Ascending aorta (tissue), 2 donors: ENCODE measurements at regions not wholly inside any gene's neighbourhood (a gene's known extent, or its start where the extent isn't known, plus 50 kb on each side); places are given as distances from the start of the nearest gene placed in this dataset.
"Not testable (repeated sequence)": the region's sequence is repeated elsewhere in the genome, so short reads cannot be mapped to it uniquely, and the experiment has no call there.

Experiments
- DNase-seq, 2 donors: peaks; one replicate each; pipeline ENCODE4 v3.0.0-alpha.2; 2019; ENCODE audit warnings: low spot score in 2 of 2
- H3K27ac ChIP-seq, 2 donors: fragments of 200-600 bp; sonication (generic); one replicate each; pipeline ENCODE4 v1.5.1; 2016 to 2017; ENCODE audit warnings: mild to moderate bottlenecking in 1 of 2
- H3K27me3 ChIP-seq: fragments of 200-600 bp; sonication (generic); one replicate; pipeline ENCODE4 v1.5.1; 2017
- H3K36me3 ChIP-seq, 2 donors: fragments of 200-600 bp; sonication (generic); one replicate each; pipeline ENCODE4 v1.5.1; 2016
- H3K4me1 ChIP-seq, 2 donors: fragments of 200-600 bp; sonication (generic); one replicate each; pipeline ENCODE4 v1.5.1; 2016 to 2017; ENCODE audit warnings: mild to moderate bottlenecking in 1 of 2
- H3K4me3 ChIP-seq, 2 donors: fragments of 200-600 bp; sonication (generic); one replicate each; pipeline ENCODE4 v1.5.1; 2016 to 2017; ENCODE audit warnings: mild to moderate bottlenecking in 1 of 2
- H3K9me3 ChIP-seq, 2 donors: fragments of 200-600 bp; sonication (generic); one replicate each; pipeline ENCODE4 v1.5.1; 2016
- intact Hi-C: fragments of 100-400 bp; cut with DNase I; formaldehyde crosslinking; loops from one replicate; pipeline ENCODE4 v1.15.1; 2023
- TF ChIP-seq, protein P1 (sequence below), 3 experiments: fragments of 200-600 bp in 2 of 3; fragments of 450-650 bp in 1 of 3; sonication (generic) in 2 of 3; IDR thresholded peaks; one replicate each; pipeline ENCODE4 v1.5.1; 2016 to 2019; ENCODE audit warnings: antibody characterized with exemption in 3 of 3, mild to moderate bottlenecking in 1 of 3, moderate library complexity in 1 of 3

- Histone ChIP-seq H3K27me3 (no peaks in the 10 kb centered on the region), H3K27ac (no peak overlapping the region), H3K4me1 (no peaks in the 10 kb centered on the region), H3K4me3 (no peak overlapping the region), H3K9me3 (no peaks in the 10 kb centered on the region), H3K36me3 (no peaks in the 10 kb centered on the region)
- DNase-seq: no peak
- intact Hi-C loops: no loop called here
- TF ChIP-seq, protein P1, sequence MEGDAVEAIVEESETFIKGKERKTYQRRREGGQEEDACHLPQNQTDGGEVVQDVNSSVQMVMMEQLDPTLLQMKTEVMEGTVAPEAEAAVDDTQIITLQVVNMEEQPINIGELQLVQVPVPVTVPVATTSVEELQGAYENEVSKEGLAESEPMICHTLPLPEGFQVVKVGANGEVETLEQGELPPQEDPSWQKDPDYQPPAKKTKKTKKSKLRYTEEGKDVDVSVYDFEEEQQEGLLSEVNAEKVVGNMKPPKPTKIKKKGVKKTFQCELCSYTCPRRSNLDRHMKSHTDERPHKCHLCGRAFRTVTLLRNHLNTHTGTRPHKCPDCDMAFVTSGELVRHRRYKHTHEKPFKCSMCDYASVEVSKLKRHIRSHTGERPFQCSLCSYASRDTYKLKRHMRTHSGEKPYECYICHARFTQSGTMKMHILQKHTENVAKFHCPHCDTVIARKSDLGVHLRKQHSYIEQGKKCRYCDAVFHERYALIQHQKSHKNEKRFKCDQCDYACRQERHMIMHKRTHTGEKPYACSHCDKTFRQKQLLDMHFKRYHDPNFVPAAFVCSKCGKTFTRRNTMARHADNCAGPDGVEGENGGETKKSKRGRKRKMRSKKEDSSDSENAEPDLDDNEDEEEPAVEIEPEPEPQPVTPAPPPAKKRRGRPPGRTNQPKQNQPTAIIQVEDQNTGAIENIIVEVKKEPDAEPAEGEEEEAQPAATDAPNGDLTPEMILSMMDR (IDR thresholded peaks at IDR 0.05): no peak
These were observed 1142.7 kb upstream of the SLC39A10 start for GRCh38 chr2:194514281-194514680.

GRCh38 chr2:194511070-194511469 is 1146.0 kb upstream of the SLC39A10 start:
- H3K36me3 ChIP-seq, DNase-seq, H3K4me3 ChIP-seq, H3K27me3 ChIP-seq, H3K9me3 ChIP-seq, H3K27ac ChIP-seq, intact Hi-C loops, H3K4me1 ChIP-seq: not testable (repeated sequence)

DNA sequence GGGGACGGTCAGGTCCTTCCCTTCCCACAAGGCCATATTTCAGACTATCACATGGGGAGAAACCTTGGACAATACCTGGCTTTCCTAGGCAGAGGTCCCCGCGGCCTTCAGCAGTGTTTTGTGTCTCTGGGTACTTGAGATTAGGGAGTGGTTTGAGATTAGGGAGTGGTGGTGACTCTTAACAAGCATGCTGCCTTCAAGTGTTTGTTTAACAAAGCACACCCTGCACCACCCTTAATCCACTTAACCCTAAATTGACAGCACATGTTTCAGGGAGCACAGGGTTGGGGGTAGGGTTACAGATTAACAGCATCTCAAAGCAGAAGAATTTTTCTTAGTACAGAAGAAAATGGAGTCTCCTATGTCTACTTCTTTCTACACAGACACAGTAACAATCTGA is 1152.2 kb upstream of the SLC39A10 start:
- H3K4me1 ChIP-seq, H3K4me3 ChIP-seq, DNase-seq, H3K36me3 ChIP-seq, H3K27me3 ChIP-seq, intact Hi-C loops, H3K27ac ChIP-seq, H3K9me3 ChIP-seq: not testable (repeated sequence)

- intact Hi-C loops: no loop called here
- no peaks in the 10 kb centered on the region for H3K4me1 ChIP-seq
- no peak for DNase-seq
- no peaks in the 10 kb centered on the region for H3K36me3 ChIP-seq
- no peaks in the 10 kb centered on the region for H3K9me3 ChIP-seq
- H3K4me3 ChIP-seq: no peak overlapping the region
- H3K27me3 ChIP-seq: no peaks in the 10 kb centered on the region
- no peak overlapping the region for H3K27ac ChIP-seq
- TF ChIP-seq, protein P1 (IDR thresholded peaks at IDR 0.05): no peak
These were observed 1162.0 kb upstream of the SLC39A10 start for GRCh38 chr2:194495046-194495445.

- Histone ChIP-seq H3K9me3 (no peaks in the 10 kb centered on the region), H3K4me1 (no peaks in the 10 kb centered on the region), H3K27me3 (no peaks in the 10 kb centered on the region), H3K4me3 (no peak overlapping the region), H3K27ac (no peak overlapping the region), H3K36me3 (no peaks in the 10 kb centered on the region)
- DNase-seq: no peak
- intact Hi-C loops: no loop called here
- TF ChIP-seq, protein P1 (IDR thresholded peaks at IDR 0.05): no peak
These were observed 1162.6 kb upstream of the SLC39A10 start for GRCh38 chr2:194494401-194494800.

DNA sequence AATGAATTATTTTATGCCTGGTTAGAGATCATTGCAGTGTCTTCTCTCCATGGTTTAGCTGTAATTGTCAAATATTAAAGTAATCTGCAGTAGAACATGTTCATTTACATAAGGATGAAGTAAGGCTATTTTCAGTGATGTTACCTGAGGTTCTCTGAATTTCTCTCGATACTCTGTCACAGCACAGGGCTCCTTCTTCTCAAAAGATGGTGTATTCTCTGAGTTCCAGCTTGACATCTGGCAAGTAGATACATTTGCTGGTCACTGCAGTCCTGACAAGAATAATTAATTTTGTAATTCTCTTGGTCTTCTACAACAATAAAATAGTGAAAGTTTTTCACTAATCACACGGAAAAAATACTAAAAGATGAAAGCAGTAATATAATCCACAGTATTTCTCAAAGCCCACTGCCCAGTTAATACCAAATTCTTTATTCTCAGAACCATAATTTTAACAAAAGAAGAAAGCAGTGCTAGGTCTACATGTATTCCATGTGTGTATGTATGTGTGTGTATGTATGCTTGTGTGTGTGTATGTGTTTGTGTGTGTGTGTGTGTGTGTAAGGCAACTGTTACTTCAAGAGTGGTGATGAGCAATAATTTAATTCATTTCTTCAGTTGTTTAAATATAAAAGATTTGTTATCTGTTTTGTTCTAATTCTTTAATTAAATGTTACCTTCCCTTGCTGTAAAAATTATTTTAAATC is 1165.5 kb upstream of the SLC39A10 start:
- Histone ChIP-seq H3K4me1 (no peaks in the 10 kb centered on the region), H3K4me3 (no peak overlapping the region), H3K9me3 (no peaks in the 10 kb centered on the region), H3K36me3 (no peaks in the 10 kb centered on the region), H3K27me3 (no peaks in the 10 kb centered on the region), H3K27ac (no peak overlapping the region)
- TF ChIP-seq, protein P1 (IDR thresholded peaks at IDR 0.05): no peak
- intact Hi-C loops: no loop called here
- DNase-seq: no peak

- no peak overlapping the region for H3K4me3 ChIP-seq
- H3K36me3 ChIP-seq: no peaks in the 10 kb centered on the region
- no peaks in the 10 kb centered on the region for H3K27me3 ChIP-seq
- TF ChIP-seq, protein P1 (IDR thresholded peaks at IDR 0.05): no peak
- no peak for DNase-seq
- H3K9me3 ChIP-seq: no peaks in the 10 kb centered on the region
- H3K27ac ChIP-seq: no peak overlapping the region
- no peaks in the 10 kb centered on the region for H3K4me1 ChIP-seq
- intact Hi-C loops: no loop called here
These were observed 1170.7 kb upstream of the SLC39A10 start for GRCh38 chr2:194486326-194486725.
